Ascending aorta (tissue), 2 donors: ENCODE measurements at regions not wholly inside any gene's neighbourhood (a gene's known extent, or its start where the extent isn't known, plus 50 kb on each side); places are given as distances from the start of the nearest gene placed in this dataset.

Experiments used
- DNase-seq, 2 donors: peaks; one replicate each; pipeline ENCODE4 v3.0.0-alpha.2; 2019; ENCODE audit warnings: low spot score in 2 of 2
- H3K27ac ChIP-seq, 2 donors: fragments of 200-600 bp; sonication (generic); one replicate each; pipeline ENCODE4 v1.5.1; 2016 to 2017; ENCODE audit warnings: mild to moderate bottlenecking in 1 of 2
- H3K27me3 ChIP-seq: fragments of 200-600 bp; sonication (generic); one replicate; pipeline ENCODE4 v1.5.1; 2017
- H3K36me3 ChIP-seq, 2 donors: fragments of 200-600 bp; sonication (generic); one replicate each; pipeline ENCODE4 v1.5.1; 2016
- H3K4me1 ChIP-seq, 2 donors: fragments of 200-600 bp; sonication (generic); one replicate each; pipeline ENCODE4 v1.5.1; 2016 to 2017; ENCODE audit warnings: mild to moderate bottlenecking in 1 of 2
- H3K4me3 ChIP-seq, 2 donors: fragments of 200-600 bp; sonication (generic); one replicate each; pipeline ENCODE4 v1.5.1; 2016 to 2017; ENCODE audit warnings: mild to moderate bottlenecking in 1 of 2
- H3K9me3 ChIP-seq, 2 donors: fragments of 200-600 bp; sonication (generic); one replicate each; pipeline ENCODE4 v1.5.1; 2016
- CTCF ChIP-seq, 3 experiments: fragments of 200-600 bp in 2 of 3; fragments of 450-650 bp in 1 of 3; sonication (generic) in 2 of 3; IDR thresholded peaks; one replicate each; pipeline ENCODE4 v1.5.1; 2016 to 2019; ENCODE audit warnings: antibody characterized with exemption in 3 of 3, mild to moderate bottlenecking in 1 of 3, moderate library complexity in 1 of 3
- intact Hi-C: fragments of 100-400 bp; cut with DNase I; formaldehyde crosslinking; loops from one replicate; pipeline ENCODE4 v1.15.1; 2023

DNA sequence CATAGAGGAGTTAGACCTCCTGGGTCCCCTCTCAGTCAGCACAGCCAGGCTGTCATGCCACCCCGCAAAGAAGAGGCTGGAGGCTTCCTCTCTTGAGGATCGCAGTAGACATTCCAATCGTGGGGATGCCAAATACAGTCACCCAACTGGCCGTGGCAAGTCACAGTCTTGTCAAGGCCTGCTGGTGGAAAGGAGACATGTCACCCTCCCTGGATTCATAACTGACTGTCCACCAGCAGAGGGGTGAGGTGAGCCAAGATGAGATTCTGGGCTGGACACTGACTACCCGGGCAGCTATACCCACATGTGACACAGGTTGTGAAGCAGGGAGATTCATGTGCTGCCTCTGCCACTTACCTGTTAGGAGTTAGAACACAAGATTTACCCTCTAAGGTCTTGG is 123.5 kb upstream of the NGF start:
- no peaks in the 10 kb centered on the region for H3K27me3 ChIP-seq
- H3K4me1 ChIP-seq, result no peaks in the 10 kb centered on the region
- no peak overlapping the region for H3K4me3 ChIP-seq
- H3K9me3 ChIP-seq, result no peaks in the 10 kb centered on the region
- DNase-seq, result no peak
- no peaks in the 10 kb centered on the region for H3K36me3 ChIP-seq
- H3K27ac ChIP-seq, result no peak overlapping the region
- intact Hi-C loops, result loop anchor here (10.0 kb wide), 1 partner anchor 117 kb away; no protein-coding TSS in a partner anchor
- TF ChIP-seq CTCF (IDR thresholded peaks at IDR 0.05), result no peak

GRCh38 chr1:115459161-115459560 is 121.1 kb upstream of the NGF start:
- H3K36me3 ChIP-seq, result no peaks in the 10 kb centered on the region
- H3K9me3 ChIP-seq, result no peaks in the 10 kb centered on the region
- intact Hi-C loops, result no loop called here
- DNase-seq, result no peak
- no peak overlapping the region for H3K4me3 ChIP-seq
- no peaks in the 10 kb centered on the region for H3K27me3 ChIP-seq
- no peak overlapping the region for H3K27ac ChIP-seq
- no peak for TF ChIP-seq CTCF (IDR thresholded peaks at IDR 0.05)
- no peaks in the 10 kb centered on the region for H3K4me1 ChIP-seq

GRCh38 chr1:115458426-115459114 is 120.5 kb upstream of the NGF start:
- Histone ChIP-seq H3K9me3 (no peaks in the 10 kb centered on the region), H3K27ac (no peak overlapping the region), H3K27me3 (no peaks in the 10 kb centered on the region), H3K36me3 (no peaks in the 10 kb centered on the region), H3K4me1 (no peaks in the 10 kb centered on the region), H3K4me3 (no peak overlapping the region)
- intact Hi-C loops, result no loop called here
- no peak for TF ChIP-seq CTCF (IDR thresholded peaks at IDR 0.05)
- no peak for DNase-seq

GRCh38 chr1:115457289-115457688 is 119.2 kb upstream of the NGF start:
- Histone ChIP-seq H3K27me3 (no peaks in the 10 kb centered on the region), H3K4me1 (no peaks in the 10 kb centered on the region), H3K9me3 (no peaks in the 10 kb centered on the region), H3K27ac (no peak overlapping the region), H3K36me3 (no peaks in the 10 kb centered on the region), H3K4me3 (no peak overlapping the region)
- DNase-seq, result peak in 1 of 2 donors; percentile 48
- intact Hi-C loops, result no loop called here
- TF ChIP-seq CTCF (IDR thresholded peaks at IDR 0.05), result no peak

GRCh38 chr1:115456441-115456961 is 118.5 kb upstream of the NGF start:
- Histone ChIP-seq H3K4me1 (no peaks in the 10 kb centered on the region), H3K27ac (no peak overlapping the region), H3K9me3 (no peaks in the 10 kb centered on the region), H3K27me3 (no peaks in the 10 kb centered on the region), H3K36me3 (no peaks in the 10 kb centered on the region), H3K4me3 (no peak overlapping the region)
- intact Hi-C loops, result no loop called here
- peak in 1 of 2 donors; percentile 22 for DNase-seq
- no peak for TF ChIP-seq CTCF (IDR thresholded peaks at IDR 0.05)
